NCI-H69 (cell line): ENCODE measurements at regions not wholly inside any gene's neighbourhood (a gene's known extent, or its start where the extent isn't known, plus 50 kb on each side); places are given as distances from the start of the nearest gene placed in this dataset.

Experiments used
- DNase-seq: peaks from one replicate; lab custom pipeline; 2025; lab: John Stamatoyannopoulos, UW

GRCh38 chr10:130559547-130559880 lies 423.3 kb downstream of the GLRX3 start:
- DNase-seq = no peak

DNA sequence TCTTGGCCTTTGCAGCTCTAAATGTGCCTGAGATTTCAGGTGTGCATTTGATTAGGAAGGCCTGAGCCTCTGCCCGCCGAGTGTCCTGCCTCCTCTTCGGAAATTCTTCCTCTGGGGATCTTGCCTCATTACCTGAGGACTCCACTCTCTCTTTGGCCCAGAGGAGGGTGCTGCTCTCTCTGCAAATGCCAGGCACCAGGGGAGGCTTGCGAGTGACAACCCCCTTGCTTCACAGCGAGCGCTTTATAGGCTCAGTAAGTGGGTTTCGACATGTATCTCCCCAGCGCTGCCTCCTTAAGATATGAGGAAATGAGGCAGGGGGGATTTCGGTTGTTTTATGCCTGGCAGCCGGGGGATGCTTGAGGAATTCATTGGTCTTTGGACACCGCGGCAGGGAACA lies 423.9 kb downstream of the GLRX3 start:
- no peak for DNase-seq

DNA sequence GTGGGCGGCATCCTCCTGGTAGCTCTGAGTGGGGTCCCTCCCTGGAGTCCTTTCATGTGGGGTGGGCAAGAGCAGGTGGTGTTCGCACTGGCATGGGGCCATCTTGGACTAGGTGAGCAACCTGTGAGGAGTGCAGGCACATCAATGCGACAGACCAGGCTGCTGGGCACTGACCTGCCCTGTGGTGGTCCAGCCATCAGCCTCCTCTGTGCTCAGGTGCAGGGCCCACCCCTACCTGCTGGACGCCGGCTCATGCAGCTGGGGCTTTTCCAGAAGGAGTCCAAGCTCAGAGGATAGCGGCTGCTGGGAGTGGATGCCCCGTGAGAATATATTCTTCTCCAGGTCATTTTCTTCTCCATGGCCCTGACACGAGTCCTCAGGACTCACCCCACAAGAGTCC lies 424.4 kb downstream of the GLRX3 start:
- no peak for DNase-seq

DNA sequence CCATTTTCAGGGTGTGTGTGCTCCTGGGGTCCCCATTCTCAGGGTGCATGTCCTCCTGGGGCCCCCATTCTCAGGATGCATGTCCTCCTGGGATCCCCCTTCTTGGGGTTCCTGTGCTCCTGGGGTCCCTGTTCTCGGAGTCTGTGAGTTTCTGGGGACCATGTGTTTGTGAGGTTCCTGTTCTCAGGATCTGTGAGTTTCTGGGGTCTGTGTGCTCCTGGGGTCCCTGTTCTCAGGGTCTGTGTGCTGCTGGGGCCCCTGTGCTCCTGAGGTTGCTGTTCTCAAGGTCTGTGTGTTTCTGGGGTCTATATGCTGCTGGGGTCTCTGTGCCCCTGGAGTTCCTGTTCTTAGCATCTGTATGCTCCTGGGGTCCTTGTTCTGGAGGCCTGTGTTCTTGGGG lies 425.5 kb downstream of the GLRX3 start:
- no peak for DNase-seq

DNA sequence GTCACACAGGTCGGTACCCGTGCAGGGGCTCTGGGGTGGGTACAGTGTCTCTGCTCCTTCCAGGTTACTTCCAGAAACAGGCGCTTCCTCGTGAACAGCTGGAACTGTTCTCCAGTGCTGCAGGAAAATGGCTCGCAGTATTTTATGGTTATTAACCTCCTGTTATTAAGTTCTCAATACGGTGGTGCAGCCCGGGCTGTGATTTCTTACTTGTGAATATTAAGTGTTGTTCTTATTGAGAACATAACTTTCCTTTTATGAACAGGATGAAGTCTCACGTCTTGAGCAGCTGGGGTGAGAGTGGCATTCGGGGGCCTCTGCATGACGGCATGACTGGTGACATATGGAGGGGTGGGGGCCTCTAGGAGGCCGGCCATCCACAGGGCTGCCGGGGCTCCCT lies 430.8 kb downstream of the GLRX3 start:
- no peak for DNase-seq

DNA sequence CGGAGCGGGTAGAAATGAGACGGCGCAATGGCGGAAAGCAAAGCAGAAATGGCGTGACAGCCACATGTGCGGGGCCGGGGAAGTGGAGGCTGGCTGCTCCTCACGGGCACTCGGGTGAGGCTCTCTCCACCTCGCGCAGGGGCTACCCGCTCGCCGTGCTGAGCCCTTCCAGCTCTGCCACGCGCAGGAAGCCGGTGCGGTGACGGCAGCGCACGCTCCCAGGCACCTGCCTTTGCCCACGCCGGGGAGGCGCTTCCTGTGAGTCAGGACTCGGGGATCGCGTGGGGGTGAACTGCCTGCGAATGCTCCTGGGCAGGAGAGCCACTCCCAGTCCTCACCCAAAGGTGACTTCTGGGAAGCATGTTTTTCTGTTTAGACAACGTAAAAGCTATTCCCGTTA lies 431.2 kb downstream of the GLRX3 start:
- no peak for DNase-seq

- no peak for DNase-seq
These were observed 432.1 kb downstream of the GLRX3 start for GRCh38 chr10:130568246-130568645.

GRCh38 chr10:130570074-130570473 lies 433.9 kb downstream of the GLRX3 start:
- no peak for DNase-seq

- no peak for DNase-seq
These were observed 435.5 kb downstream of the GLRX3 start for GRCh38 chr10:130571674-130572073.

- DNase-seq = no peak
These were observed 437.3 kb downstream of the GLRX3 start for GRCh38 chr10:130573446-130573845.

DNA sequence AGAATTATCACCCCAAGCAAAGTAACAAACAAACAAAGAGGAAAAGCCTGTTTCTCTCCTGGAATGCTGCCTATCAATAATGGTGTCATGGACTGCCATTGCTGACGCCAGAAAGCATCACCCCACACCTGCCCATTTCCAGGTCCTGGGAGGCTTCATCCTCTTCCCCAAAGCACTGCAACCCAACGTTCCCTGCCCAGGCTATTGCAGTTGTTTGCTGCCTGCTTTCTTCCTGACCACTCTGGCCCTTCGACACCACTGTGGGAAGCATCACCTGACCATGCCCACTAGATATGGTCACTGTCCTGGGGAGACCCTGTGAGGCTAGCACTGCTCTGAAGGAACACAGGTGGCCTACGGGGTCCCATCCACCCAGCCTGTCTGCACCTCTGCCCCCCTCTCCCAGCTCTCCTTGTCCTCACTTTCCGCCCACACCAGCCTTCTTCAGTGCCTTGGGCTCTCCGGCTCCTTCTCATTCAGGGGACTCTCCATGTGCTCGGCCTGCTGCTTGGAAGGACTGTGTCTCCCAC lies 439.6 kb downstream of the GLRX3 start:
- no peak for DNase-seq

DNA sequence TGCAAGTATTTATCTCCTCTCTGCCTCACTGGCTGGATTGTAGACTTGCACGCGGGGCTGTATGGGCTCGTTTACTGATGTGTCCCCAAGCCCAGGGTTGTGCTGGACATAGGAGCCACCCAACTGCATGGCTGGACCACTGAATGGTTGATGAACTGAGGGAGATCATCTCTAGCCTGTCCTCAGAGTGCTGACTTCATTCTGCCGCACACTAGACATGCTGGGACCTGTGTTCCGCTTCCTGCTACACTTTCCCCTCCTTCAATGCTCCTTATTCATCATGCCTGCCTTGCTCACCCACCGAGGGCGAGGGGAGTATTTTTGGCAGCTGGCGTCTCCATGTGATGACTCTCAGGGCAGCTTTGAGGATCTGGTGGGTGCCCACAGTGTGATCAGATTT lies 440.2 kb downstream of the GLRX3 start:
- DNase-seq = no peak

DNA sequence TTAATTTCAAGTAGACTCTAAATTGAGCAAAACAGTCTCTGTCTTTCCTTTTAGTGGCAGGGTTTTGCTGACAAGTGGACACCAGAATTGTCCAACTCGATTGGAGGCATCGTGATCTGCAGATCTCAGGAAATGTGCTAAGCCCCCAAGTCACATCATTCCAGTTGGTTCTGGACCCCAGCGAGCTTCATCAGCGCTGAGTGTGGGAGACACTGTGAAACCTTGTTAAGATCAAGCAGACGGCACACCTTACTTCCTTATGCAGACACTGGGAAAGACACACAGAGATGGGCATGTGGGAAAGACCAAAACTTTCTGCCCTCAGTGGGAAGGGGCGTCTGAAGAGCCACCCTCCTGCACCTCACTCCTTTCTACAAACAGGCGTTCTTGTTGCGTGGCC lies 440.8 kb downstream of the GLRX3 start:
- no peak for DNase-seq

GRCh38 chr10:130578532-130579289 lies 442.5 kb downstream of the GLRX3 start:
- no peak for DNase-seq

GRCh38 chr10:130579913-130580312 lies 443.7 kb downstream of the GLRX3 start:
- DNase-seq = no peak

GRCh38 chr10:130580975-130581374 lies 444.8 kb downstream of the GLRX3 start:
- no peak for DNase-seq

- DNase-seq = no peak
These were observed 451.5 kb downstream of the GLRX3 start for GRCh38 chr10:130587718-130588117.

DNA sequence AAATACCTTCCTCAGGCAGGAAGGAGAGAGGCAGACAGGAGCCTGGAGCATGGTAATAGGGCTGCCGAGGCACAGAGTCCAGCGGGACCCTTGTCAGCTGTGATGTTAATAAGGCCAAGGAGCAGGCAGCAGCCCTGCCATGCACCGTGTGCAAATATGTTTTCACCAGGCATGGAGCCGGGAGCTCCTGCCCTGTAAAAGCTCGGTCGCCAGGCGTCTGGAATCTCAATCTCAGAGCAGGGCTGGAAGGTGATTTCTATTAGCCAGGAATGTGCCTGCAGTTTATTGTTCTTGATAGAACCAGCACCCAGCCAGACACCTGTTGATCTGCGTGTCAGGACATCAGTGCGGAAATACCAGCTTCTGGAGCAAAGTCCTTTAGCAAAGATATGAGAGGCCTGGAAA lies 469.8 kb downstream of the GLRX3 start:
- DNase-seq = no peak

- DNase-seq = no peak
These were observed 471.2 kb downstream of the GLRX3 start for GRCh38 chr10:130607366-130607765.

DNA sequence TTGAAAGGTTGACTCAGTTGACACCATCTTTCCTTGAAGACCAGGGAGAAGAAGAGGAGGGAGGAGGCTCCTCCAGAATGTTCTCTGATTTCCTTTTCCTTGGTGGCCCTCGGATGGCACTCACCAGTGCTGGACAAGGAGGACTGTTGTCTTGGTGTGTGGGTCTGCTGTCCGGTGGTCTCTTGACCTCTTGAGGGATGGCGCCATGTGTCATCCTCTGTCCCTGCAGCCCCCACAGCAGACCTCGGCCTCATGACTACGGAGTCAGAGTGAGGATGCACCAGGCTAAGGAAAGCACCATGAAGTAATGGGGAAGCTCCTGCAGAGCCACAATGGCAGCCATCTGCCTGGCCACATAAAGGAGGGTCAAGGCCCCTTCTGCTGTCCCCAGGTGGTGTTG lies 475.0 kb downstream of the GLRX3 start:
- DNase-seq = no peak

DNA sequence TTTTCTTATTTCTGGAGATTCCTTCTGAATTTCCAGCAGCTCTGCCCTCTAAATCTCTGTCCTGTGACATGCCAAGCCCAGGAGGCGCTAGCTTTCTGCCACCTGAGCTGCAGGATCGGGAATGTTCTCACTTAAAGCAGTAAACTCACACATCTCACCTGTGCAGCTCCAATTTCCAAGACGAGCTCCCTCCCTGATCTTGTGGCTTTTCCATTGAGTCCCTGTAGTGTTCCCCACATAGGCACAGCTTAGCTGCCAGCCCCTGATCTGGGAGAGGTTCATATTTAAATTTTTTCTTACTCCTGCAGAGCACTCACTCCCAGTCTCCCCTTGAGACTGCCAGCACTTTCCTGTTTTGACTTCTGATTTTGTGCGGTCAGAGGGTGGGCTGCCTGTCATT lies 479.3 kb downstream of the GLRX3 start:
- DNase-seq = no peak

GRCh38 chr10:130617985-130618384 lies 481.8 kb downstream of the GLRX3 start:
- no peak for DNase-seq

DNA sequence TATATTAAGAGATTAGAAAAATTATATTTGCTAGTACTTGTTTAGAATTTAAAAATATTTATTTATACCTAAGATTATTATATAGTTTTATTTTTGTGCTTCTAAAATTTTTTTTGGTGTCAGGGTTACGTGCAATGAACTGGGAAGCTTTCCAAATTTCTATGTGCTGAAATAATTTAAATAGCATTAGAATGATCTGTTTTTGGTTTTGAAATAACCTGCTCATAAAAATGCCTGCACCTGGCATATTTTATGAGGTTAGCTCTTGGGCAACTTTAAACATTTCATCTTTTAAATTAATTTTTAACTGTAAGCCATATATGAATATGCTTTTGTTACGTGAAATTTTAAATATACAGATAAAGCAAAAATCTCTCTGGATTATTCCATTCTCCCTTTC lies 482.5 kb downstream of the GLRX3 start:
- no peak for DNase-seq

DNA sequence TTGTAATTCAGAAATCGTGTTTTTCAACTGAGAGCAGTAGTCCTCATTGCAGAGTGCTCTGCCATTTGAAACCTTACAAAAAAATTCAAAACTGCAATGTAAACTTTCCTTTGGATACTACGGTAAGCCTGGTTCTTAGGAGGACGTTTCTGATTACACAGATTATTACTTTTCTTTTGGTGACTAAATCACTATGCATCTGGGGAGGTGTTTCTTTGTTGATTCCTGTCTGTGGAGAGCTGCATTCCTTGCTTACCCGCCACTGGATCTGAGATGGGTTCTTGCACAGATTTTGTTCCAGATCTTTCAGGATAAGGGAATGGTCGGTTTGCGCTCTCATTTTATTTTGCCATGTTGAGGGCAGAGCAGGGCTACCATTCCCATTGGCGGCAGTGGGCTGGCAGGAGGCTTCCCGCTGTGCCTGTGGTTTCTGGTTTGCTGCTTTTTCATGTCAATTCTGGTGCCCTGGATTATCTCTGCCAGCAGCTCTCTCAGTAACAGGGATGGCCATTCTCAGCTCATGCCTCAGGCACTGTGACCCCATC lies 485.1 kb downstream of the GLRX3 start:
- DNase-seq = no peak
